Testis (tissue), 2 donors: ENCODE measurements at regions not wholly inside any gene's neighbourhood (a gene's known extent, or its start where the extent isn't known, plus 50 kb on each side); places are given as distances from the start of the nearest gene placed in this dataset.

Experiments used
- DNase-seq: peaks from one replicate; pipeline ENCODE4 v3.0.0-alpha.2; 2019
- H3K27ac ChIP-seq, 2 donors: fragments of 200-600 bp; sonication (generic); one replicate each; pipeline ENCODE4 v1.5.1; 2019
- H3K27me3 ChIP-seq: fragments of 200-600 bp; sonication (generic); one replicate; pipeline ENCODE4 v1.5.1; 2019
- H3K36me3 ChIP-seq: fragments of 200-600 bp; sonication (generic); one replicate; pipeline ENCODE4 v1.5.1; 2017; ENCODE audit warnings: low read depth; ENCODE audit errors: missing control alignments
- H3K4me1 ChIP-seq: fragments of 200-600 bp; sonication (generic); one replicate; pipeline ENCODE4 v1.5.1; 2019
- H3K4me3 ChIP-seq, 2 donors: fragments of 200-600 bp; sonication (generic); one replicate each; pipeline ENCODE4 v1.5.1; 2017 to 2019
- H3K9me3 ChIP-seq: fragments of 200-600 bp; sonication (generic); one replicate; pipeline ENCODE4 v1.5.1; 2017
- CTCF ChIP-seq, 3 experiments: fragments of 450-650 bp in 2 of 3; fragments of 200-600 bp in 1 of 3; sonication (generic) in 1 of 3; IDR thresholded peaks; one replicate each; pipeline ENCODE4 v1.5.1; 2016 to 2019; ENCODE audit warnings: antibody characterized with exemption in 3 of 3, mild to moderate bottlenecking in 2 of 3, moderate library complexity in 1 of 3
- POLR2A ChIP-seq: fragments of 450-650 bp; IDR thresholded peaks from one replicate; pipeline ENCODE4 v1.6.1; 2017; ENCODE audit warnings: antibody characterized with exemption, mild to moderate bottlenecking, moderate library complexity
- WGBS, 2 donors: methylation state at CpG; one replicate each; pipeline ENCODE4 v1.1.5; 2018; 5-methylcytosine and 5-hydroxymethylcytosine counted together
- intact Hi-C: fragments of 100-400 bp; cut with DNase I; formaldehyde crosslinking; loops from one replicate; pipeline ENCODE4 v1.15.1; 2023; ENCODE audit warnings: low total_unique reads

- 83 to 92% methylated on average over 2 of the region's 2 CpGs for WGBS, 2 donors
- TF ChIP-seq CTCF (IDR thresholded peaks at IDR 0.05) = no peak
- TF ChIP-seq POLR2A = no peak
- H3K27ac ChIP-seq = no peak overlapping the region
- intact Hi-C loops = no loop called here
- H3K36me3 ChIP-seq = no peaks in the 10 kb centered on the region
- H3K9me3 ChIP-seq = no peaks in the 10 kb centered on the region
- no peak for DNase-seq
- no peaks in the 10 kb centered on the region for H3K4me1 ChIP-seq
- H3K4me3 ChIP-seq = no peak overlapping the region
- H3K27me3 ChIP-seq = no peaks in the 10 kb centered on the region
Observed at GRCh38 chr5:105924366-105924765, 1746.4 kb downstream of the EFNA5 start.

GRCh38 chr5:105922574-105922973, 1748.2 kb downstream of the EFNA5 start:
- H3K27ac ChIP-seq = no peak overlapping the region
- no peak overlapping the region for H3K4me3 ChIP-seq
- TF ChIP-seq CTCF (IDR thresholded peaks at IDR 0.05) (no peak), POLR2A (no peak)
- no peaks in the 10 kb centered on the region for H3K27me3 ChIP-seq
- no peaks in the 10 kb centered on the region for H3K9me3 ChIP-seq
- intact Hi-C loops = no loop called here
- no peaks in the 10 kb centered on the region for H3K4me1 ChIP-seq
- H3K36me3 ChIP-seq = no peaks in the 10 kb centered on the region
- WGBS, 2 donors = 86 to 93% methylated on average over 1 of the region's 1 CpG
- DNase-seq = no peak

GRCh38 chr5:105922080-105922479, 1748.7 kb downstream of the EFNA5 start:
- Histone ChIP-seq H3K4me1 (no peaks in the 10 kb centered on the region), H3K9me3 (no peaks in the 10 kb centered on the region), H3K36me3 (no peaks in the 10 kb centered on the region), H3K27ac (no peak overlapping the region), H3K4me3 (no peak overlapping the region), H3K27me3 (no peaks in the 10 kb centered on the region)
- no peak for DNase-seq
- TF ChIP-seq CTCF (IDR thresholded peaks at IDR 0.05) = no peak
- no peak for TF ChIP-seq POLR2A
- intact Hi-C loops = no loop called here

- DNase-seq = no peak
- 15 to 29% methylated on average over 1 of the region's 1 CpG for WGBS, 2 donors
Observed at GRCh38 chr5:105917189-105917588, 1753.5 kb downstream of the EFNA5 start.

More at GRCh38 chr5:105917189-105917588, 1753.5 kb downstream of the EFNA5 start:
- Histone ChIP-seq H3K9me3 (no peaks in the 10 kb centered on the region), H3K36me3 (no peaks in the 10 kb centered on the region), H3K27me3 (no peaks in the 10 kb centered on the region), H3K4me3 (no peak overlapping the region), H3K27ac (no peak overlapping the region), H3K4me1 (no peaks in the 10 kb centered on the region)
- TF ChIP-seq CTCF (IDR thresholded peaks at IDR 0.05) (no peak), POLR2A (no peak)
- intact Hi-C loops = no loop called here
